Fibroblast of skin of back (primary cell): ENCODE measurements at regions not wholly inside any gene's neighbourhood (a gene's known extent, or its start where the extent isn't known, plus 50 kb on each side); places are given as distances from the start of the nearest gene placed in this dataset.
"Not testable (repeated sequence)": the region's sequence is repeated elsewhere in the genome, so short reads cannot be mapped to it uniquely, and the experiment has no call there.

Experiments used
- DNase-seq: peaks from one replicate; pipeline ENCODE4 v3.0.0-alpha.2; 2013

DNA sequence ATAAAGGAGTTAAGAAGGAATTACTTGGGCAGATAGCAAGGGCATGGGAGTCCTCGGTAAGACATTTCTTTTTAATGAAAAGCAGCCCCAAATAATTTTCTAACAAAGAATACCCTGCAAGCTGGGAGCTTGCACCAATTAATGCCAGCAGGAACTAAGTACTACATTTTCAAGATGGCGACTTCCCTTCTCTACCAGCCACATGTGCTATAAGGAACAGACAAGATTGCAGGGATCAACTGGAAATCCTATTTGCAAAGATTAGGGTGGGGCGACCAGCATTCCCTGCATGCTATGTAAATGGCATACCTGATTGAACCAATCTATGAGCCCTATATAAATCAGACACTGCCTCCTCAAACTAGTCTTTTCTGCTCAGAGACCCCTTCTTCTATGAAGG lies 827.5 kb downstream of the ADCYAP1 start:
- DNase-seq: no peak

DNA sequence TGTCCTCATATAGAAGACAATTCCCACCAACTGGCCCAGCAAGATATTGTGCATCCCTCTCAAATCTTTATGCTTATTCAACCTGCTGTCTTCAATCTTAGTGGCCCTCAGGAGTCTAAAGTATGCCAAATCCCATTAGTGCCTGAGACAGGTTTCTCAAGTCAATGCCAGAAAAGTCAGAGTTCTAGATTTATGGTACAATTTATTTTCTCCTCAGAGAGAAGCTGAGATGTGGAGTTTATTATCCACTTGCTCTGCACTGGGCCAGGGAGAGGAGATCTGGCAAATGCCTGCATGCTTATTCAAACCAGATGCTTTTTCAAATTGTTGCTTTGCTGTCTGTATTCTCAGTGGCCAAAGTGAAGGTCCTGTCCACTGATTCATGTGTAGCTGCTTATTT lies 825.2 kb downstream of the METTL4 start:
- no peak for DNase-seq

DNA sequence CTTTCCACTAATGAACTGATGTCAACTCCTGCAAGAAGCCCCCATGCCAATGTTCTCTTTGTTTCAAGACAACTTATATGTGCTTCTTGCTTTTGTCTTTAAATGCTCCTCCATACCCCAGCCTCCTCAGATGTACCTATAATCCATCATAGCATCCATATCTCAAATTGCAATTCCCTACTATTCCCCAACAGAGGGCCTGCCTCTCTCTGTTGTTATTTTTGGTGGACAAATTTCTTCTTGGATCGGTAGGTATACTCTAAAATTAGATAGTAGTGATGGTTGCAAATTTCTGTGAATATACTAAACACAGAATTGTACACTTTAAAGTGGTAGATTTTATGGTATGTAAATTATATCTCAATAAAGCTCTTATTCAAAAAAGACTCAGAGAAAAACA lies 820.1 kb downstream of the METTL4 start:
- DNase-seq: no peak

DNA sequence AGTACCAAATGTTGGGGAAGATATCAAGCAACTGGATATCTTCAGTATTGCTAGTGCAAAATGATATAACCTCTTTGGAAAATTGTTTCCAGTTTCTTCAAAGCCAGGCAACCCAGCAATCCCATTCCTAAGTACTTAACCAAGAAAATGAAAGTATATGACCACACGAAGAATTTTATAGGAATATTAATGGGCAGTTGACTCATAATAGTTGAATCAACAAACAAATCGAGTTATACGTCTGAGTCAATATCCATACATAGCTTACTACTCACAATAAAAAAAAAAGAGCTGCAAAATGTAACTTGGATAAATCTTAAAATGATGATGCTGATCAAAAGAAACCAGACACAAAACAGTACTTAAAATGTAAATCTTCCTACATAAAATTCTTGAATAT lies 810.4 kb downstream of the METTL4 start:
- DNase-seq: peak; percentile 36

DNA sequence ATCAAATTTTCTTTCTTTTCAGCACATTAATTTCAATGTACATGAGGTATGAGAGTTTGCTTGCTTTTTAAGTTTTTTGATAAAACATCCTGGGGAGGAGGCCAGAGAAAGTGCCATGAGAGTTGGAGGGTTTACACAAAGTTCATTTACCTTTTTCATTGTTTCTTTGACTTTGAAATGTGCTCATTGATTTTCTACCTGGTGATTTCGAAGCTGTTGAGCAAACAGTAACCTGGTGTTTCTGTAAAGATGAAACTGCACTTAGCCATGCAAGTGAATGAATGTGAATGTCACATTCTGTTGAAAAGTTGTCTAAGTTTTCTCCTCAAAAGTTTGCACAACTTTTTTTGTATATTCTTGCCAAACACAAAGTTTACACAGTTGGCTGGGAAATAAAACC lies 797.0 kb downstream of the METTL4 start:
- DNase-seq: no peak

DNA sequence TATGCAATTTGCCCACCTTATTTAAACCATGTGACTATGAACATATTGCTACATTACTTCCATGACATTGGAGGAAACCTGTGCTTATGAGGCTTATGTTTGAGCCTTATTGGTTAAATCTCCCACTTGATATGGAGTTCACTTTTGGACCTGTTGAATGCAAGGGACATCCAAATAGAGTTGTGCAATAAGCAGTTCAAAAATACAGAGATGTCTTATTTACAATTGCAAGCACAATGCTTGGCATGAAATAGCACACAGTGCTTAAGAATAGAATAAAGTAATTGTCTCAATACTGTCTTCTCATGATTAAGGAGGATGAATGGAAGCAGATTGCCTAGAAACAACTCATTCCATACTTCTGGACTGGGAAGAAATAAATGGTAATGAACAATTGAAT lies 793.5 kb downstream of the METTL4 start:
- DNase-seq: no peak

DNA sequence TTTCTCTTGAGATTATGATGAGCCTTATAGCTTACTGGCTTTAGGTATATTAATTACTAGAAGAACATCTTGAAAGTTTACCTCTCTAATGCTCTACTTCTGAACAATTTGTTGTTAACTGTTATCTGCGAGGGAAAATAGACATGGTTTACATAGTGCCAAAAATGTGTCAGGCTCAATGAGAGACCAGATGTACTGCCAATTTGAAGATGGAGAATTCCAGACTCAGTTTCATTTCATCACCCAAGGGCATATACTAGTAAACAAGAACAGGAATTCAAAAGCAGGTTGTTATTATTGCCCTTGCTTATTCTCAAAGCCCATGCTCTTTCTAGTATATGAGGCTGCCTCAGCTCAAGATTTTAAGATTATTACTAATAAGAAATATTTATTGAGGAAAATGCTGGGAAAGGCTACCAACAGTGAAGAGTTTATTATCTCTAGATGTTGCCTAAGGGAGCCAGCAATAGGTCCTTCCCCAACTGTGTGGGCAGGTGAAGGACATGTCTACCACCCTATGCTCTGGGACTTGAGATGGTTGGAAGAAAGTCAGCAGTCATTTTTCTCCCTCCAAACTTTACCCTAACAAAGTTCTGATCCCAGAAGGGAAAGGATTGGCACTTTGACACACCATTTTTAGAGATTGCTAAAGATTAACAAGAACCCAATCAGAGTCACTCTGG lies 792.7 kb downstream of the METTL4 start:
- no peak for DNase-seq

DNA sequence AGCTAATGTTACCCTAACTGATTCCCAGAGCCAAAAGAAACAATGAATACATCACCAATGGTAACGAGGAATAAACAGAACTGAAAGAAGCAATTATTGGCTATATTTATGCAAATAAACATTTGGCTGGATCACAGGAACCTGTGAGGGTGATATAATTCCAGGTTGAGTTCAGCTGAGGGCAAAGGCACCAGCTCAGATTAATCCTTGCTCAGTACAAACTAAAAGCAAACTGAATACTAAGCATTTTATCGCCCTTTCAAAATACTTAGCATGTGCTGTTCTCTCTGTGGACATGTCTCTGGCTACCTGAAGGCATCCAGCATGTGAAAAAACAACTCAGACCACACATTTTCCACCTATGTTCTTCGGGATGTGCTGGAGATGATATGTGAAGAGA lies 791.7 kb downstream of the METTL4 start:
- DNase-seq: no peak

DNA sequence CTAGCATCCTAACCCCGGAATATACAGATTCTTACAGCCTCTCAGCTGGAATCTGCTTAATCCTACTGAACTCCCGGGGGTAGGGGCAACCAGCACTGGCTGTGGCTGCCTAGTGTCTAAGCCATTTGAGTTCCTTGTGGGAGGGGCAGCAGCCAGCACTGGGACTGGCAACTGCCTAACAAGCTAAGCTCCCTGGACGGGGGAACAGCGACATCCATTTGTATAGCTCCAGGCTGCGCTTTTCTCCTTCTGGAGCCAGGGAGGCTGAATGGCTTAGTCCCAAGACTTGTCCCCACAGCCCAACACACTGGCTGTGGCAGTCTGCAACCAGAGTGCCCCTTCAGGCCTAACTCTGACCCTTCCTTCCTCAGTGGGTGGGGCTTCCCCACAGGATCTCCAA lies 787.2 kb downstream of the METTL4 start:
- no peak for DNase-seq

DNA sequence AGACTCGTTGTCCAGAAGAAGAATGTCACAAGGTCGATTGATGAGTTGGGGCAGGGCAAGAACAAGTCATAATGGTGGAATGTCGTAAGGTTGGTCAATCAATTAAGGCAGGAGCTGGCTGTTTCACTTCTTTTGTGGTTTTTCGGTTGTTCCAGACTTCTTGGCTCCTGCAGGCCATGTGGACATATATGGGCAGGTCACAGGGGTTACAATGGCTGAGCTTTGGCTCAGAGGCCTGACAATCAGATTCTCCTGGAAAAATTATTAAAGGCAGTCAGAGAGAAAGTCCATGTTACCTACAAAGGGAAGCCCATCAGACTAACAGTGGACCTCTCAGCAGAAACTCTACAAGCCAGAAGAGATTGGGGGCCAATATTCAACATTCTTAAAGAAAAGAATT lies 785.3 kb downstream of the METTL4 start:
- DNase-seq: not testable (repeated sequence)

DNA sequence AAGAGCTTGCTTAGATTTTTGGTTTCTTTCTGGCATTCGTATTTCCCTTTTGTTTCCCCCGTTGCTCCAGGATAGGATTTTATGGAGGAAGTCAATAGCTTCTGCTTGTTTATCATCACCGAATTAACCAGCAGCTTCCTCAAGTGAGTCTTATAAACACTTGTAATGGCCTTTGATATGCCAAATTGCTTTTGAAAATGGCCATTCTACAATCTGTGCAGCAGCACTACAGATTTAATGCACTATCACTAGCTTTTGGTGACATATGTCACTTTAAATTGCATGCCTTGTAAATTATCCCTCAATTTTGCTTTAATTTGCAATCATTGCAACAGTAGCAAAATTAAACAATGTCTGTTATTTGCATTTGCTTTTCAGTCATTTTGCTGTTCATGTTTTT lies 774.7 kb downstream of the METTL4 start:
- DNase-seq: no peak

DNA sequence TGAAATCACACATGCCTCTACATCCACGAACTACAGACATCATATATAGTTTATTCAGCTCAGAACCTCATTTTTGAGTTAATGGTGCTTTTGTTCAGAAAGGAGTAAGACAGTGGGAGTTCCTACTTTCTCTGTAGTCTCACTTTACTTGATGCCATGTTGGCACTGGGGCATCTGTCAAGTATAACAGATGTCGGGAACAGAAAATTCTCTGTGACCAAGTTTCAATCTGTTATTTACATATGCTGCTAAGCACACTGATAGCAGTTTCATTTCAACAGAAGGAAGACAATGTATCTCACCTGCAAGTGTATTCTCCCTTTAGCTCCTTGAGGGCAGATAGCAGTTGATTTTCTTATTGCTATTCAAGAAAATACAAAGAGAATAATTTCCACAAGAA lies 774.1 kb downstream of the METTL4 start:
- DNase-seq: no peak

DNA sequence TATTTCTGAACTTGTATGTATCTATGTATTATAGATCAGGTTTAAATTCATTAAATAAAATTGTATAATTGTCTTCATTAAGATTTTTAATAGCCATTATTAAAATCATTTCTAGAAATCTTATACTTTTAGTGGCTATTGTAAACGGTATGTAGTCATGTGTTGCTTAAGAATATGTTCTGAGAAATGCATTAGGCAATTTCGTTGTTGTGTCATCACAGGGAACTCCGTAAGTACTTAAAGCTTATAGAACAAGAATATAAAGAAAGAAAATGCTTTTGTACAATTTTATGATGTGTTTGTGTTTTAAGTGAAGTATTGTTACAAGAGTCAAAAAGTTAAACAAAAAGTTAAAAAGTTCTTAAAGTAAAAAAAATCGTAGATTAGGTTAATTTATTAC lies 765.8 kb downstream of the METTL4 start:
- DNase-seq: no peak

DNA sequence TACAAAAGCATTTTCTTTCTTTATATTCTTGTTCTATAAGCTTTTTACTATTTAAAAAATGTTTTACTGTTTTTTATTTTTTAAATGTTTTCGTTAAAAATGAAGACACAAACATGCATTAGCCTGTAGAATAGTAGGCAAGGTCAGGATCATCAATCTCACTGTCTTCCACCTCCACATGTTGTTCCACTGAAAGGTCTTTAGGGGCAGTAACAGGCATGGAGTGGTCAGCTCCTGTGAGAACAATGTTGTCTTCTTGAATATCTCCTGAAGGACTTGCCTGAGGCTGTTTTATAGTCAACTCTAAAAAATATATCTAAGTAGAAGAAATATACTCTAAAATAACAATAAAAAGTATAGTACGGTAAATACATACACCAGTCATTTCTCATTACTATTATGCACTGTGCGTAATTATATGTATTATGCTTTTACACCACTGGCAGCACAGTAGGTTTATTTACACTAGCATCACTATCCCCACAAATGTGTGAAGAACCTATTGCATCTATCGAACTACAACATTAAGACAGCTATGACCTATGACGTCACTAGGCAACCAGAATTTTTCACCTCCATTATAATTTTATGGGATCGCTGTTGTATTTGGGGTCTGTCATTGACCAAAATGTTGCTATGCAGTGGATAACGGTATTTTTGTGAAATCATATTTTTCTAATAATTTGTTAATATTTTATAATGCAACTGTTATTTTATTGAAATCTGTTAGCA lies 764.3 kb downstream of the METTL4 start:
- no peak for DNase-seq

DNA sequence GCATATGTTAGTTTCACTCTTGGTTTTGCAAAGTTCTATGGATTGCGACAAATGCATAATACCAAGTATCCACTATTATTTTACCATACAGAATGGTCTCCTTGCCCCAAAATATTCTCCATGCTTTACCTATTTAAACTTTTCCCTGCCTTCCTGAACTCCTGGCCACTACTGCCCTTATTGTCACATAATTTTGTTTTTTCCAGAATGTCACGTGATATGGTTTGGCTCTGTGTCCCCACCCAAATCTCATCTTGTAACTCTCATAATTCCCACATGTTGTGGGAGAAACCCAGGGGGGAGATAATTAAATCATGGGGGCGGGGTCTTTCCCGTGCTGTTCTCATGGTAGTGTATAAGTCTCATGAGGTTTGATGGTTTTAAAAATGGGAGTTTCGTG lies 760.0 kb downstream of the METTL4 start:
- DNase-seq: no peak

DNA sequence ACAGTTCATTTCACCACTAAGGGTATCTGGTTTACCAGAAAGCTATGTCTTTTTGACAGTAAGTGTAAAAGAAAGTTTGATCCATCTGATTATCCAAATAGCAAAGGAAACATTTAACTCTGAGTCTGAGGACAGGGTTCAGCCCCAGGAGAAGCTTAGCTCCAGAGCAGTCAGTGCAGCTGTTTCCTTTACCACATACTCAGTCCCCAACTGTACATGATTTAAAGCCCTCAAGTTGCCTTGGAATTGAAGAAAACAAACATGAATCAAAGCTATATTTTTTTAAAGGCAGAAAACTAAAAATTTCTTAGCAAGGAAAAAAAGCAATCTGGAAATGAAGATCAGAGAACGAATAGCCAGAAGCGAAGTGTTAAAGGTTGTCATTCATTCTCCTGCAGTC lies 746.0 kb downstream of the METTL4 start:
- no peak for DNase-seq

DNA sequence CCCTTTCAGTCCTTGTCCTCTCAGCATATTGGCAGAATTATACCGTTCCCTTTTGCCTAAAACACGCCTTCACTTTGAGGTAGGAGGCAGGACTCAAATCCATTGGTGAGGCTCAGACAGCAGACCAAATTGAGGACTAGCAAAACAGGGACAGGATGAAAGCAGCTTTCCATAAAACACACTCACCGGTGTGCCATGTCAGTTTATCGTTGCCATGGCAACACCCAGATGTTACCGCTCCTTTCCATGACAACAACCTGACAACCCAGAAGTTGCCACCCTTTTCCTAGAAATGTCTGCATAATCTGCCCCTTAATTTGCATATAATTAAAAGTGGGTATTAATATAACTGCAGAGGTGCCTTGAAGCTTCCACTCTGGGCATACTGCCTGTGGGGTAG lies 730.4 kb downstream of the METTL4 start:
- DNase-seq: no peak

DNA sequence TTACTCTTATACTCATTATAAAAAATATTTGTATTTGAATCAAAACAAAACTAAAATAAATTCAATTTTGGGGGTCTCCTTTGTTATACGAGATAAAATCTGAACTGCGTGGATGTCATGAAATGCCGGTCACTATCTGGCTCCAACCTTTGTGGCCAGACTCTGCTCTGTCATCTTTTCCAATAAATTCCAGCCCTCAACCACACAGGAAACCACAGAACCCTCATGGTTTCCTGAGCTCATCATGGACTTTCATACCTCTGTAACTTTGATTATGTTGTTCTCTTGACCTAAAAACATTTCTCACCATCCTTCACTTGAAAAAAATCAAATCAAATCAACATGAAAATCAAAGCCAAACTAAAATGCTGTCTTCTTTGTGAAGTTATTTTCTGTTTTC lies 724.7 kb downstream of the METTL4 start:
- DNase-seq: peak; percentile 19

DNA sequence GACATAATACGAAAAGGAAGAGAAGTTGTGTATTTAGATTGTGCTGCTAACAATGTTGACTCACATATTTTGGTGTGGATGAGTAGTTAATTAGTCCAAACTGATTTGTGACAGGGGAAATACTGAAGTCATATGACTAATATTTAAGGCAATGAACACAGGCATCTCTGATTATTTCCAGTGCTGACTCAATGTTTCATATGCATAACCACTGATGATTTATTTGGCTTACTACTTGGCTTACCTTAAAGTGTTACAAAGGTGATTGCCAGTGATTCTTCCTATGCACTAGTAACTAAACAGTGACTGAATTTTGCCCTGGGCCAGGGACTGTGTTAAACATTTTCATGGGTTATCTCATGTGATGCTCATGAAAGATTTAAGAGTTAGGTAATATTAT lies 722.6 kb downstream of the METTL4 start:
- DNase-seq: no peak

DNA sequence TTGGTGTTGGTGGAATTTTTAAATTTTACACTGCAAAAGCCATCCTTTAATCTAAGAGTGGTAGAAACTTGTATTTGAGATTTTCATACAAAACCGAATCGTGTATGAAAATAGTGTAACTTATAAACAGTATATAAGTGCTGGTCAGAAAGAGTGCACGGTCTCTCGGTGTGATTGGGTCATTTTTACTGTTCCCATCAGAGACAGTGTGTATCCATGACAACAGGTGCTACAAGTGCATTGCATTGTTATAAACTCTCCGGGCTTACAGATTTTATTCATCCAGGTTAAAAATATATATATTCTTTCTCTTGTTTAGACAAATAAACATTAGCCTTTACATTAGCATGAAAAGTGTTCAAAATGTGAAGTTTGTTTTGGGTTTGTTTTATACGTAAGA lies 721.9 kb downstream of the METTL4 start:
- no peak for DNase-seq

DNA sequence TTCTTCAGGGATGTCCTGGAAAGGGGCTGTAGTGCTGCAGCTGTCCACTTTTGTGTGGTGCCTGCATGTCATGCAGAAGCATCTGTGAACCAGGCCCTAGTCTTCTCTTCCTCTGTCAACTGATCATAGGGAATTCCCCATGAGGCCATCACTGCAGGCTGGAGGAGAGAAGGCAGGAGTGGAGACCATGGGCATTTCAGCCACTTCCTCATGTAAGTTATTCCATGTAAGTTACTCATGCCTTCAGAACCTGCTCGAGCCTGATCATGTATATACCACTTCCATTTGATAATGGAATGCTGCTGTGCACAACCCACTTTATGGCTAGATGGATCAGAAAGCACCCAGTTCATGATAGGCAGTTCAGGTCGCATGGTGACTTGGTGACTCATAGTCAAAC lies 714.0 kb downstream of the METTL4 start:
- DNase-seq: not testable (repeated sequence)

DNA sequence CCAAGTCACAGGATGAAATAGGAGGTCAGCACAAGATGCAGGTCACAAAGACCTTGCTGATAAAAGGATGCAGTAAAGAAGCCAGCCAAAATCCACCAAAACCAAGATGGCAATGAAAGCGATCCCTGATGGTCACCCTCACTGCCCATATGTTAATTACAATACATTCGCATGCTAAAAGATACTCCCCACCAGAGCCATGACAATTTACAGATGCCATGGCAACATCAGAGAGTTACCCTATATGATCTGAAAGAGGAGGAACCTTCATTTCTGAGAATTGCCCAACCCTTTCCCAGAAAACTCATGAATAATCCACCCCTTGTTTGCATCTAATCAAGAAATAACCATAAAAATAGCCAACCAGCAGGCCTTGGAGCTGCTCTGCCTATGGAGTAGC lies 709.8 kb downstream of the METTL4 start:
- no peak for DNase-seq

DNA sequence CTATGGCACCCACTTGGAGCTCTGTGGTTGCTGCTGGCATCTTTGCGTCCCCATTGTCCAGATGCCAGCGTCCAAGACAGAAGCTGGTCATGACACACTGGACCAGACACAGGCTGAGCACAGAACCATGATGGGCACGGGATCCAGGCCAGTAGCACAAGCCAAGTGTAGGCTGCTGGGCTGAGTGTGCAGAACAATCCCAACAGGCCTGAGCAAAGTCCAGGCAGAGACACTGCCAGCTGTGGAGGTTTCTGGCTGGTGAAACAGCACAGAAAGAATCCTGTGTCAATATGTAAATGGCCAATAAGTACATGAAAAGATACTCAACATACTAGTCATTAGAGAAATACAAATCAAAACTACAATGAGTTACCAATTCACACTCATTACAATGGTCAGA lies 705.4 kb downstream of the METTL4 start:
- no peak for DNase-seq

DNA sequence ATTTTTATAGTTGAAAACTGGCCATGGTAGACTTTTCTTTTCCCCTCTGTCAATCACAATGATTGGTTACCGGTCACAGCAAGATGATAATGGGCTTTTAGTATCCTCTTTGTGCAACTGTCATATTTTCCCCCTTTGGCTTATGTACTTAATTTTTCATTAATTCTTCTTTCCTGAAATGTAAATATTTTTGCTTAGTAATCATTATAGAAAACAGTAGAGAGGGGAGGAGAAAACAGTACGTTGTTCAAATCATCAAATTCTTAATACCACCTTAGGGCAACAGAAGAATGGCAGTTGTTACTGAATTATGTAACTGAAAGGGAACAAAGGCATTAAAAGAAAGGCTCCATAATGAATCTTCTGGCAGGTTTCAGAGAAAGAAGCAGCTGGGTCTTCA lies 699.0 kb downstream of the METTL4 start:
- no peak for DNase-seq

DNA sequence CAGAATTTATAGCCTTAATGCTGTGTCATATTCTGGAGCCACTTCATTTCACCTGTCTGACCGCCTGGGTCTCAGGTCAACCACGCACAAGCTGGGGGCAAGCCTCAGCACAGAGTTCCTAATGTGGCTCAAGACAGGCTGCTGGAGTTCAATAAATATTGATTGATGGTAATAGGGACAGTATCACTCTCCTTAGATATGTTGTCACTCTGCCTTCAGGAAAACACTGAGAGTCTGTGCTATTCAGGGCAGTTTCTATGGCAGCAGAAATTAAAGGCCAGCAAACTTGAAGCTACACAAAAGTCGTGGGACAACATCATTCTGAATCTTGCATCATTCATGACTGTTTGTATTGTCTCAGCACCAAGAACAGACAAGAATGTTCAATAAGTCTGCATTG lies 696.1 kb downstream of the METTL4 start:
- DNase-seq: no peak
